ENCODE measurements at regions not wholly inside any gene's neighbourhood (a gene's known extent, or its start where the extent isn't known, plus 50 kb on each side); places are given as distances from the start of the nearest gene placed in this dataset.

DNA sequence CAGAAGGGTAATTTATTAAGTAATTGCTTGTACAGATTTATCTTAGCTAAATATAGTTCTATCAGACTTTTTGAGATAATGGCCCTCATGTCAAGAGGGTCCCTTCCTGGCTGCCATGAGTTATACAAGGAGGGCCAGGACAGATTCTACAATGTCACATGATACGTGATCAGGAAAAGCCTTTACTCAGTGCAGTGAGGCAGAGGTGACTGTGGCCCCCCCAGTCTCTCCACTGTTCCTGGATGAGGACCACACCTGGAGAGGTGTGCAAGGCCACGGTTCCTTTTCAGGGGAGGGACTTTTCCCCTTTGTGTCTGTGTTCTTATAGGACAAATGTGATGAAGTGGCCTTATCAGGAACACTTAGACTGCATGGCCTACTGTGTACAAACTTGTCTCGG, 54.3 kb upstream of the LRCH1 start:
- TF ChIP-seq, protein P1, sequence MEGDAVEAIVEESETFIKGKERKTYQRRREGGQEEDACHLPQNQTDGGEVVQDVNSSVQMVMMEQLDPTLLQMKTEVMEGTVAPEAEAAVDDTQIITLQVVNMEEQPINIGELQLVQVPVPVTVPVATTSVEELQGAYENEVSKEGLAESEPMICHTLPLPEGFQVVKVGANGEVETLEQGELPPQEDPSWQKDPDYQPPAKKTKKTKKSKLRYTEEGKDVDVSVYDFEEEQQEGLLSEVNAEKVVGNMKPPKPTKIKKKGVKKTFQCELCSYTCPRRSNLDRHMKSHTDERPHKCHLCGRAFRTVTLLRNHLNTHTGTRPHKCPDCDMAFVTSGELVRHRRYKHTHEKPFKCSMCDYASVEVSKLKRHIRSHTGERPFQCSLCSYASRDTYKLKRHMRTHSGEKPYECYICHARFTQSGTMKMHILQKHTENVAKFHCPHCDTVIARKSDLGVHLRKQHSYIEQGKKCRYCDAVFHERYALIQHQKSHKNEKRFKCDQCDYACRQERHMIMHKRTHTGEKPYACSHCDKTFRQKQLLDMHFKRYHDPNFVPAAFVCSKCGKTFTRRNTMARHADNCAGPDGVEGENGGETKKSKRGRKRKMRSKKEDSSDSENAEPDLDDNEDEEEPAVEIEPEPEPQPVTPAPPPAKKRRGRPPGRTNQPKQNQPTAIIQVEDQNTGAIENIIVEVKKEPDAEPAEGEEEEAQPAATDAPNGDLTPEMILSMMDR (IDR thresholded peaks at IDR 0.05), result no peak
- no peak for TF ChIP-seq POLR2AphosphoS5 (IDR thresholded peaks at IDR 0.05)
- TF ChIP-seq POLR2A (IDR thresholded peaks at IDR 0.05), result no peak
